ENCODE measurements at regions not wholly inside any gene's neighbourhood (a gene's known extent, or its start where the extent isn't known, plus 50 kb on each side); places are given as distances from the start of the nearest gene placed in this dataset.

- TF ChIP-seq CTCF (conservative IDR thresholded peaks at IDR 0.05; ENCODE audit: low read length): no peak
- no peak for TF ChIP-seq EZH2phosphoT487 (IDR thresholded peaks at IDR 0.05; ENCODE audit: borderline replicate concordance, low read depth, low read length)
Observed at GRCh38 chr4:96646146-96646545, 806.3 kb downstream of the PDHA2 start.

Data from OCI-LY7 (cell line).